ENCODE measurements at regions not wholly inside any gene's neighbourhood (a gene's known extent, or its start where the extent isn't known, plus 50 kb on each side); places are given as distances from the start of the nearest gene placed in this dataset.
A peak's percentile ranks its signal among the peaks of the same experiment; 100 is the strongest.

GRCh38 chr1:39085174-39085573, 59.0 kb downstream of the NDUFS5 start:
- DNase-seq: no peak

GRCh38 chr1:39086386-39086785, 60.2 kb downstream of the NDUFS5 start:
- DNase-seq: no peak

- no peak for DNase-seq
These were observed 60.8 kb downstream of the NDUFS5 start for GRCh38 chr1:39086865-39087409.

GRCh38 chr1:39087435-39087834, 61.3 kb downstream of the NDUFS5 start:
- DNase-seq: no peak

- no peak for DNase-seq
These were observed 62.5 kb downstream of the NDUFS5 start for GRCh38 chr1:39088658-39089057.

GRCh38 chr1:39089931-39090521, 63.9 kb downstream of the NDUFS5 start:
- no peak for DNase-seq

GRCh38 chr1:39090757-39091380, 64.7 kb downstream of the NDUFS5 start:
- DNase-seq: no peak

- peak; percentile 22 to 61 (median 35) for DNase-seq
These were observed 65.9 kb downstream of the NDUFS5 start for GRCh38 chr1:39091845-39092645.

- no peak for DNase-seq
These were observed 68.5 kb downstream of the NDUFS5 start for GRCh38 chr1:39094685-39095084.

- DNase-seq: peak; percentile 14 to 79 (median 56)
These were observed 72.5 kb downstream of the NDUFS5 start for GRCh38 chr1:39098546-39099250.

GRCh38 chr1:39102537-39103327, 76.6 kb downstream of the NDUFS5 start:
- peak in 1 of 5 donors; percentile 64 for DNase-seq

- no peak for DNase-seq
These were observed 77.4 kb downstream of the NDUFS5 start for GRCh38 chr1:39103328-39104157.

GRCh38 chr1:39104158-39105060, 78.3 kb downstream of the NDUFS5 start:
- DNase-seq: no peak

- peak; percentile 29 to 61 (median 48) for DNase-seq
These were observed 79.1 kb downstream of the NDUFS5 start for GRCh38 chr1:39105061-39105840.

GRCh38 chr1:39105841-39106765, 80.0 kb downstream of the NDUFS5 start:
- peak in 3 of 5 donors; percentile 13 to 28 (median 16) for DNase-seq

GRCh38 chr1:39106801-39107327, 80.7 kb downstream of the NDUFS5 start:
- no peak for DNase-seq

All from T-helper 1 cell (primary cell).